BE2C (cell line): ENCODE measurements at regions not wholly inside any gene's neighbourhood (a gene's known extent, or its start where the extent isn't known, plus 50 kb on each side); places are given as distances from the start of the nearest gene placed in this dataset.

Source experiments
- DNase-seq: peaks from one replicate; pipeline ENCODE4 v3.0.0-alpha.2; 2020
- H3K27me3 ChIP-seq: fragments of 250-450 bp; sonication (Bioruptor Pico); 2 replicates; pipeline ENCODE4 v1.5.1; 2020; ENCODE audit warnings: mild to moderate bottlenecking
- H3K36me3 ChIP-seq: fragments of 250-450 bp; sonication (Bioruptor Pico); 2 replicates; pipeline ENCODE4 v1.5.1; 2020; ENCODE audit warnings: mild to moderate bottlenecking
- H3K4me1 ChIP-seq: fragments of 250-450 bp; sonication (Bioruptor Pico); 2 replicates; pipeline ENCODE4 v1.5.1; 2020
- H3K4me3 ChIP-seq: 2 replicates; pipeline ENCODE4 v1.5.1; 2011; ENCODE audit warnings: low read depth, low read length
- H3K9me3 ChIP-seq: fragments of 250-450 bp; sonication (Bioruptor Pico); 2 replicates; pipeline ENCODE4 v1.5.1; 2020
- CTCF ChIP-seq: IDR thresholded peaks from 2 replicates; pipeline ENCODE4 v1.5.1; 2012; ENCODE audit warnings: mild to moderate bottlenecking, low read depth, low read length

DNA sequence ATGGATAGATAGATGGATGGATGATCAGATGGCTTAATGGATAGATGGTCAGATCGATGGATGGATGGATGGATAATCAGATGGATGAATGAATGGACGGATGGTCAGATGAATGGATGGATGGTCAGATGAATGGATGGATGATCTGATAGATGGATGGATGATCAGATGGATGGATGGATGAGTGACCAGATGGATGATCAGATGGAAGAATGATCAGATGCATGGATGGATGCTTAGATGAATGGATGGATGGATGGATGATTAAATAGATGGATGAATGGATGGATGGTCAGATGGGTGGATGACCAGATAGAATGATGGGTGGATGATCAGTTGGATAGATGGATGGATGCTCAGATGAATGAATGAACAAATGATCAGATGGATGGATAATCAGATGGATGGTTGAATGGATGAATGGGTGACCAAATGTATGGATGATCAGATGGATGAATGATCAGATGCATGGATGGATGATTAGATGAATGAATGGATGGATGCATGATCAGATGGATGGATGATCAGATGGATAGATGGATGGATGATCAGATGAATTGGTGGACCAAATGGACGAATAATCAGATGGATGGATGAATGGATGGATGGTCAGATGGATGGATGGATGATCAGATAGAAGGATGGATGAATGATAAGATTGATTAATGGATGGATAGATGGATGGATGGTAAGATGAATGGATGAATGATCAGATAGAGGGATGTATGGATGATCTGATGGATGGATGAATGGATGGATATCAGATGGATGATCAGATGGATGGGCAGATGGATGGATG is 205.1 kb downstream of the TEX29 start:
- H3K27me3 ChIP-seq = no peaks in the 10 kb centered on the region; the same call in 1 of the 2 replicates
- no peak overlapping the region for H3K4me3 ChIP-seq
- no peaks in the 10 kb centered on the region for H3K36me3 ChIP-seq
- no peaks in the 10 kb centered on the region for H3K9me3 ChIP-seq
- DNase-seq = no peak
- no peak for TF ChIP-seq CTCF
- H3K4me1 ChIP-seq = no peaks in the 10 kb centered on the region

- Histone ChIP-seq H3K4me1 (no peaks in the 10 kb centered on the region), H3K27me3 (peaks cover 12% of the 10 kb centered on the region)
- no peak for TF ChIP-seq CTCF
Measured at GRCh38 chr13:111526922-111527321, 206.5 kb downstream of the TEX29 start.

GRCh38 chr13:111527614-111528229 is 207.3 kb downstream of the TEX29 start:
- no peak for DNase-seq
- no peak for TF ChIP-seq CTCF
- H3K9me3 ChIP-seq = no peaks in the 10 kb centered on the region
- no peaks in the 10 kb centered on the region for H3K4me1 ChIP-seq
- peaks cover 20% of the 10 kb centered on the region for H3K27me3 ChIP-seq
- no peaks in the 10 kb centered on the region for H3K36me3 ChIP-seq
- no peak overlapping the region for H3K4me3 ChIP-seq

More at GRCh38 chr13:111526922-111527321, 206.5 kb downstream of the TEX29 start:
- DNase-seq = no peak
- H3K9me3 ChIP-seq = no peaks in the 10 kb centered on the region
- no peaks in the 10 kb centered on the region for H3K36me3 ChIP-seq
- H3K4me3 ChIP-seq = no peak overlapping the region

DNA sequence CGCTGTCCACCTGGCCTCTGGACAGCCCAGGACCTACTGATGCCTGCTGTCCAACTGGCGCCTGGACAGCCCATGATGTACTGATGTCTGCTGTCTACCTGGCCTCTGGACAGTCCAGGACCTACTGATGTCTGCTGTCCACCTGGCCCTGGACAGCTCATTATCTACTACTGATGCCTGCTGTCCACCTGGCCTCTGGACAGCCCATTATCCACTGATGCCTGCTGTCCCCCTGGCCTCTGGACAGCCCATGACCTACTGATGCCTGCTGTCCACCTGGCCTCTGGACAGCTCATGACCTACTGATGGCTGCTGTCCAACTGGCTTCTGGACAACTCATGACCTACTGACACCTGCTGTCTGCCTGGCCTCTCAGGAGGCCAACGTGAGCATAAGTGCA is 208.1 kb downstream of the TEX29 start:
- Histone ChIP-seq H3K4me3 (no peak overlapping the region), H3K36me3 (no peaks in the 10 kb centered on the region), H3K9me3 (no peaks in the 10 kb centered on the region), H3K4me1 (no peaks in the 10 kb centered on the region), H3K27me3 (peaks cover 28% of the 10 kb centered on the region)
- no peak for TF ChIP-seq CTCF
- no peak for DNase-seq

GRCh38 chr13:111530137-111530870 is 209.9 kb downstream of the TEX29 start:
- H3K27me3 ChIP-seq = peaks cover 46% of the 10 kb centered on the region
- H3K9me3 ChIP-seq = no peaks in the 10 kb centered on the region
- TF ChIP-seq CTCF = no peak
- no peaks in the 10 kb centered on the region for H3K36me3 ChIP-seq
- no peak overlapping the region for H3K4me3 ChIP-seq
- no peak for DNase-seq
- H3K4me1 ChIP-seq = no peaks in the 10 kb centered on the region
